Breast epithelium (tissue), 4 donors: ENCODE measurements at regions not wholly inside any gene's neighbourhood (a gene's known extent, or its start where the extent isn't known, plus 50 kb on each side); places are given as distances from the start of the nearest gene placed in this dataset.

Source experiments
- DNase-seq, 2 donors: peaks; one replicate each; pipeline ENCODE4 v3.0.0-alpha.2; 2019; ENCODE audit warnings: low spot score in 2 of 2
- H3K27ac ChIP-seq, 2 donors: fragments of 200-600 bp; sonication (generic) in 1 of 2; one replicate each; pipeline ENCODE4 v1.5.1; 2016 to 2019; ENCODE audit warnings: mild to moderate bottlenecking in 1 of 2
- H3K27me3 ChIP-seq, 2 donors: fragments of 200-600 bp; sonication (generic) in 1 of 2; one replicate each; pipeline versions ENCODE4 v1.5.1 to v1.6.0; 2017 to 2019; ENCODE audit warnings: control low read depth in 1 of 2, mild to moderate bottlenecking in 1 of 2
- H3K36me3 ChIP-seq: fragments of 200-600 bp; one replicate; pipeline ENCODE4 v1.5.1; 2019
- H3K4me1 ChIP-seq, 2 donors: fragments of 200-600 bp; sonication (generic); one replicate each; pipeline ENCODE4 v1.5.1; 2016 to 2019; ENCODE audit warnings: control low read depth in 1 of 2
- H3K4me3 ChIP-seq, 3 donors: fragments of 200-600 bp; sonication (generic); 1 replicate in 2 of 3; 2 replicates in 1 of 3; pipeline ENCODE4 v1.5.1; 2016 to 2019; ENCODE audit warnings: mild to moderate bottlenecking in 3 of 3, moderate library complexity in 2 of 3
- H3K9me3 ChIP-seq, 2 donors: fragments of 200-600 bp; sonication (generic) in 1 of 2; one replicate each; pipeline ENCODE4 v1.5.1; 2016 to 2019; ENCODE audit warnings: control low read depth in 1 of 2
- CTCF ChIP-seq, 3 donors: fragments of 450-650 bp; IDR thresholded peaks; one replicate each; pipeline ENCODE4 v1.5.1; 2016 to 2017; ENCODE audit warnings: antibody characterized with exemption in 3 of 3, mild to moderate bottlenecking in 3 of 3, moderate library complexity in 3 of 3
- POLR2A ChIP-seq: fragments of 450-650 bp; IDR thresholded peaks from one replicate; pipeline ENCODE4 v1.6.1; 2016; ENCODE audit warnings: antibody characterized with exemption, mild to moderate bottlenecking, moderate library complexity
- POLR2AphosphoS5 ChIP-seq, 3 donors: sonication (generic); formaldehyde crosslinking; IDR thresholded peaks; one replicate each; pipeline ENCODE4 v1.6.1; 2017; ENCODE audit warnings: antibody characterized with exemption in 3 of 3
- intact Hi-C: fragments of 100-400 bp; cut with DNase I; formaldehyde crosslinking; loops from one replicate; pipeline ENCODE4 v1.15.1; 2023; ENCODE audit warnings: low total_unique reads

- intact Hi-C loops = no loop called here
- DNase-seq = no peak
- TF ChIP-seq CTCF (IDR thresholded peaks at IDR 0.05) (no peak), POLR2AphosphoS5 (IDR thresholded peaks at IDR 0.05) (no peak), POLR2A (no peak)
- no peaks in the 10 kb centered on the region for H3K9me3 ChIP-seq
- H3K4me1 ChIP-seq = no peaks in the 10 kb centered on the region
- no peak overlapping the region for H3K4me3 ChIP-seq
- no peaks in the 10 kb centered on the region for H3K36me3 ChIP-seq
- H3K27ac ChIP-seq = no peak overlapping the region
- no peaks in the 10 kb centered on the region for H3K27me3 ChIP-seq
These were observed 1361.7 kb upstream of the B3GALT2 start for GRCh38 chr1:194548071-194548470.

DNA sequence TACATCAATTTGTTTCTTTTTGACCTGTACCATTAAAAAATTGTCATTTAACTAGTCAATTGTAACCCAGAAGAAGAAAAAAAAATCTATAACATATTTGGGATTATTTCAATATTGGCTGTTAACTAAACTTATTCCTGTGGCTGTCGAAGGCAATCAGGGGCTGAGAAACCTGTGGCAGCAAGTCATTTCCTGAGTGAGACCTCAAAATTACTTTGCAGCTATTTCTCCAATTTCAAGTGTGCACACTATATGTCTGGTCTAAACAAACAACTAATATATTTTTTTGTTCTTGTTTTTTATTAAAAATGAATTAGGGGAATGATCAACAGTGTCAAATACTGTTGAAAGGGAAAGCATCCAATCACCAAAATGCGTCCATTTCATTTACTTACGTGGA is 1357.6 kb upstream of the B3GALT2 start:
- TF ChIP-seq POLR2AphosphoS5 (IDR thresholded peaks at IDR 0.05) = no peak
- TF ChIP-seq POLR2A = no peak
- TF ChIP-seq CTCF (IDR thresholded peaks at IDR 0.05) = no peak
- intact Hi-C loops = no loop called here

DNA sequence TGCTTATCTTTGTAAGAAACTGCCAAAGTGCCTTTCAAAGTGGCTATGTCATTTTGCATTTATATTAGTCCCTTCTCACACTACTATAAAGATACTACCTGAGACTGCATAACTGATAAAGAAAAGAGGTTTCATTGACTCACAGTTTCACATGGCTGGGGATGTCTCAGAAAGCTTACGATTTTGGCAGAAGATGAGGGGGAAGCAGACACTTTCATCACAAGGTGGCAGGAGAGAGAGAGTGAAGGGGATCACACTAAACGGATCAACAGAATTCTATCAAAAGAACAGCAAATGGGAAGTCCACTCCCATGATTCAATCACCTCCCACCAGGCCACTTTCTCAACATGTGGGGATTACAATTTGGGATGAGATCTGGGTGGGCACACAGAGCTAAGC is 1352.0 kb upstream of the B3GALT2 start:
- no peak overlapping the region for H3K27ac ChIP-seq
- H3K4me1 ChIP-seq = no peaks in the 10 kb centered on the region
- intact Hi-C loops = no loop called here
- peaks cover 0 to 8% of the 10 kb centered on the region in 2 donors for H3K9me3 ChIP-seq
- no peak for DNase-seq
- H3K27me3 ChIP-seq = no peaks in the 10 kb centered on the region
- no peak overlapping the region for H3K4me3 ChIP-seq
- no peak for TF ChIP-seq CTCF (IDR thresholded peaks at IDR 0.05)
- TF ChIP-seq POLR2A = no peak
- TF ChIP-seq POLR2AphosphoS5 (IDR thresholded peaks at IDR 0.05) = no peak
- no peaks in the 10 kb centered on the region for H3K36me3 ChIP-seq

More for the DNA sequence above, 1357.6 kb upstream of the B3GALT2 start:
- no peaks in the 10 kb centered on the region for H3K27me3 ChIP-seq
- no peaks in the 10 kb centered on the region for H3K4me1 ChIP-seq
- no peaks in the 10 kb centered on the region for H3K36me3 ChIP-seq
- no peak for DNase-seq
- H3K27ac ChIP-seq = no peak overlapping the region
- no peak overlapping the region for H3K4me3 ChIP-seq
- peaks cover 0 to 8% of the 10 kb centered on the region in 2 donors for H3K9me3 ChIP-seq

GRCh38 chr1:194537521-194537920 is 1351.1 kb upstream of the B3GALT2 start:
- no peak overlapping the region for H3K27ac ChIP-seq
- no peaks in the 10 kb centered on the region for H3K4me1 ChIP-seq
- intact Hi-C loops = no loop called here
- no peaks in the 10 kb centered on the region for H3K36me3 ChIP-seq
- H3K27me3 ChIP-seq = no peaks in the 10 kb centered on the region
- TF ChIP-seq POLR2A = no peak
- no peak for TF ChIP-seq POLR2AphosphoS5 (IDR thresholded peaks at IDR 0.05)
- TF ChIP-seq CTCF (IDR thresholded peaks at IDR 0.05) = no peak
- H3K9me3 ChIP-seq = peaks cover 0 to 7% of the 10 kb centered on the region in 2 donors
- H3K4me3 ChIP-seq = no peak overlapping the region
- no peak for DNase-seq

GRCh38 chr1:194535369-194535768 is 1349.0 kb upstream of the B3GALT2 start:
- H3K36me3 ChIP-seq = no peaks in the 10 kb centered on the region
- H3K4me1 ChIP-seq = no peaks in the 10 kb centered on the region
- intact Hi-C loops = no loop called here
- H3K27me3 ChIP-seq = no peaks in the 10 kb centered on the region
- no peak for TF ChIP-seq CTCF (IDR thresholded peaks at IDR 0.05)
- no peak for TF ChIP-seq POLR2A
- no peak for TF ChIP-seq POLR2AphosphoS5 (IDR thresholded peaks at IDR 0.05)
- no peak overlapping the region for H3K27ac ChIP-seq
- no peaks in the 10 kb centered on the region for H3K9me3 ChIP-seq
- no peak overlapping the region for H3K4me3 ChIP-seq
- DNase-seq = no peak
